ENCODE measurements at regions not wholly inside any gene's neighbourhood (a gene's known extent, or its start where the extent isn't known, plus 50 kb on each side); places are given as distances from the start of the nearest gene placed in this dataset.
A peak's percentile ranks its signal among the peaks of the same experiment; 100 is the strongest.

DNA sequence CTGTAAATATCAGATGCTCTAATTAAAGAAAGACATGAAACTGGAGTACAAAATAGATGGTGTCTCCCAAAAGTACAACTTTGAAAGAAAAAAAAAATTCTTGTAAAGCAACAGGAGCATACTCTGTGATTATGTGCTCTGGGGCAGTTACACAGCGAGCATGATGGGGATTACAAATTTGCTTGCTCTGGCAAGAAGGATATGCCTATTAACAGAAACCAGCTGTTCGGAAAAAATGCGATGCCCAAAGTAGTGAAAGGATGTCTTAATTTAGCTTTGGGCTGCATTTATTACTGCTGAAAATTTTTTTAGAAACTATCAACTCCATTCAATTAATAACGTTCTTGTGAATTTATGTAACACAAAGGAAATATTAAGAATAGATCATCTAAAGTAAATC is 256.9 kb upstream of the TPK1 start:
- H3K9me3 ChIP-seq (ENCODE audit: low read length) = no peaks in the 10 kb centered on the region
- no peaks in the 10 kb centered on the region for H3K79me2 ChIP-seq (ENCODE audit: insufficient read depth, low read depth, low read length)
- H3K4me1 ChIP-seq (ENCODE audit: insufficient read depth, low read length, poor library complexity, severe bottlenecking) = no peaks in the 10 kb centered on the region

DNA sequence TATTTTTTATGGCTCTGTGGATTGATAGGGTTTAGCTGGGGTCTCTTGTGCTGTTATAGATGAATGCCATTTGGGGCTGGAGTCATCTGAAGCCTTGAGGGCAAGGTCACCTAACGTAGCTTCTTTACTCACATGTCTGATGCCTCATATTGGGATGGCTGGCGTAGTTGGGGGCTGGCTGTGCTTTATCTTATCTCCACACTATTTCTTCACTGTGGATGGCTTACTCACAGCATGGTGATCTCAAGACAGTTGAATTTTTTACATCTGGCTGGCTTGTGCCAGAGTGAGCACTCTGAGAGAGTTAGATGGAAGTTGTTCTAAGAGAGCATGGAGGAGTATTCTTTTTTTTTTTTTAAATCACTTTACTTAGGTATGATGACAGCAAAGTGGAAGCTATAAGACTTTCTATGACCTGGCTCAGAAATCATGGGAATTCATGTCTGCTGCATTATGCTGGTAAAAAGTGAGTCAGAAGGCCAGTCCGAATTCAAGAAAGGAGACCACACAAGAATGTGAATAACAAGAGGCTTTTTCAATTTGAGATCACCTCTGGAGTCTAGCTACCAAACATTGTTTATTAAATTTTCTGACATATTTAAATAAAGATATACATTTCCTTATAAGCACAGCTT is 252.4 kb upstream of the TPK1 start:
- Histone ChIP-seq H3K79me2 (ENCODE audit: insufficient read depth, low read depth, low read length) (no peaks in the 10 kb centered on the region), H3K4me3 (ENCODE audit: low read depth, low read length, poor library complexity, severe bottlenecking) (no peak overlapping the region), H3K9me2 (ENCODE audit: insufficient read depth, low read length) (no peaks in the 10 kb centered on the region), H2AFZ (ENCODE audit: low read length) (no peak overlapping the region), H3K27ac (ENCODE audit: low read depth, low read length, poor library complexity, severe bottlenecking) (no peak overlapping the region), H3K4me2 (ENCODE audit: low read length) (no peak overlapping the region), H4K20me1 (ENCODE audit: insufficient read depth, low read length) (no peaks in the 10 kb centered on the region), H3K36me3 (ENCODE audit: insufficient read depth, low read length) (no peaks in the 10 kb centered on the region), H3K9me3 (ENCODE audit: low read length) (no peaks in the 10 kb centered on the region), H3K4me1 (ENCODE audit: insufficient read depth, low read length, poor library complexity, severe bottlenecking) (no peaks in the 10 kb centered on the region)
- CTCF ChIA-PET (ENCODE audit: unreplicated experiment) = no interaction called here
- no peak for DNase-seq (ENCODE audit: low spot score)
- BruUV-seq (replicated peaks) = no TSS peak
- intact Hi-C loops (cut with micrococcal nuclease; ENCODE audit: unreplicated experiment) = no loop called here
- POLR2A ChIA-PET = interaction anchor here (0.6 to 0.8 kb wide), 4 partner anchors 12 to 80 kb away, joined by 3 read pairs; no protein-coding TSS in a partner anchor
- TF ChIP-seq, protein P1, sequence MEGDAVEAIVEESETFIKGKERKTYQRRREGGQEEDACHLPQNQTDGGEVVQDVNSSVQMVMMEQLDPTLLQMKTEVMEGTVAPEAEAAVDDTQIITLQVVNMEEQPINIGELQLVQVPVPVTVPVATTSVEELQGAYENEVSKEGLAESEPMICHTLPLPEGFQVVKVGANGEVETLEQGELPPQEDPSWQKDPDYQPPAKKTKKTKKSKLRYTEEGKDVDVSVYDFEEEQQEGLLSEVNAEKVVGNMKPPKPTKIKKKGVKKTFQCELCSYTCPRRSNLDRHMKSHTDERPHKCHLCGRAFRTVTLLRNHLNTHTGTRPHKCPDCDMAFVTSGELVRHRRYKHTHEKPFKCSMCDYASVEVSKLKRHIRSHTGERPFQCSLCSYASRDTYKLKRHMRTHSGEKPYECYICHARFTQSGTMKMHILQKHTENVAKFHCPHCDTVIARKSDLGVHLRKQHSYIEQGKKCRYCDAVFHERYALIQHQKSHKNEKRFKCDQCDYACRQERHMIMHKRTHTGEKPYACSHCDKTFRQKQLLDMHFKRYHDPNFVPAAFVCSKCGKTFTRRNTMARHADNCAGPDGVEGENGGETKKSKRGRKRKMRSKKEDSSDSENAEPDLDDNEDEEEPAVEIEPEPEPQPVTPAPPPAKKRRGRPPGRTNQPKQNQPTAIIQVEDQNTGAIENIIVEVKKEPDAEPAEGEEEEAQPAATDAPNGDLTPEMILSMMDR (conservative IDR thresholded peaks at IDR 0.05; ENCODE audit: low read length) = no peak
- no peak for TF ChIP-seq EZH2phosphoT487 (IDR thresholded peaks at IDR 0.05; ENCODE audit: borderline replicate concordance, low read depth, low read length)

More for the DNA sequence above, 256.9 kb upstream of the TPK1 start:
- Histone ChIP-seq H3K4me3 (ENCODE audit: low read depth, low read length, poor library complexity, severe bottlenecking) (no peak overlapping the region), H2AFZ (ENCODE audit: low read length) (no peak overlapping the region), H3K9me2 (ENCODE audit: insufficient read depth, low read length) (no peaks in the 10 kb centered on the region), H3K36me3 (ENCODE audit: insufficient read depth, low read length) (no peaks in the 10 kb centered on the region), H3K4me2 (ENCODE audit: low read length) (no peak overlapping the region), H4K20me1 (ENCODE audit: insufficient read depth, low read length) (no peaks in the 10 kb centered on the region), H3K27ac (ENCODE audit: low read depth, low read length, poor library complexity, severe bottlenecking) (no peak overlapping the region)
- TF ChIP-seq, protein P1 (conservative IDR thresholded peaks at IDR 0.05; ENCODE audit: low read length) = no peak
- no peak for TF ChIP-seq EZH2phosphoT487 (IDR thresholded peaks at IDR 0.05; ENCODE audit: borderline replicate concordance, low read depth, low read length)
- intact Hi-C loops (cut with micrococcal nuclease; ENCODE audit: unreplicated experiment) = no loop called here
- no peak for DNase-seq (ENCODE audit: low spot score)
- ChIA-PET CTCF (ENCODE audit: unreplicated experiment) (no interaction called here), POLR2A (no interaction called here)
- BruUV-seq (replicated peaks) = no TSS peak

DNA sequence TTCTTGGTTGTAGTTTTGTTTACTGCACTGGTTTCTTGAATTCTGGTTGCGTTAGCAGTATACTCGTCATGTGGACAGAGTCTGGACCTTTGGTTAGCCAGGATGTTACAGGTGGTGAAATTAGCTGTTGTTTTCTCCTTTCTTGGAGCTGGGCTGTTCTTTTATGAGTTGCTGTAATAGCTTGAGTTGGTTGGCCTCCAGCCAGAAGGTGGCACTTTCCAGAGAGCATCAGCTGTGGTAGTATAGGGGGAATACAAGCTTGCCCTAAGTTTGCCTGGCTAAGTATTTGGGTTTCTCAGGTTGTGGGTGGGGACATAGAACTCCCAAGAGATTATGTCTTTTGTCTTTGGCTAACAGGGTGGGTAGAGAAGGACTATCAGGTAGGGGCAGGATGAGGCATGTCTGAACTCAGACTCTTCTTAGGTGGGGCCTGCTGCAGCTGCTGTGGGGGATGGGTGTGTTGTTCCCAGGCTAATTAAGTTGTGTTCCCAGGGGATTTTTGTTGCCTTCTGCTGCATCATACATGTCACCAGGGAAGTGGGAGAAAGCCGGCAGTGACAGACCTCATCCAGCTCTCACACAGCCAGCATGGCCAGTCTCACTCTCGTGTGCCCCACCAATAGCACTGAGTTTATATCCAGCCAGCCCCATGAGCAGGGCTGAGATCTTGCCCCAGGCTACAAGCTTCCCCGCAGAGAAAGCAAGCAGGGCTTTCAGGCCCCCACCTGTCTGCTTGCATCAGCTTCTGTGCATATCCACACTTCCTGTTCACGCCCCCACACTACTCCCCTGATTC is 246.7 kb upstream of the TPK1 start:
- Histone ChIP-seq H3K4me1 (ENCODE audit: insufficient read depth, low read length, poor library complexity, severe bottlenecking) (peaks cover 8% of the 10 kb centered on the region), H3K27ac (ENCODE audit: low read depth, low read length, poor library complexity, severe bottlenecking) (no peak overlapping the region), H3K9me3 (ENCODE audit: low read length) (no peaks in the 10 kb centered on the region), H3K36me3 (ENCODE audit: insufficient read depth, low read length) (no peaks in the 10 kb centered on the region), H4K20me1 (ENCODE audit: insufficient read depth, low read length) (no peaks in the 10 kb centered on the region), H3K79me2 (ENCODE audit: insufficient read depth, low read depth, low read length) (no peaks in the 10 kb centered on the region), H3K4me3 (ENCODE audit: low read depth, low read length, poor library complexity, severe bottlenecking) (no peak overlapping the region), H2AFZ (ENCODE audit: low read length) (peak overlapping the region; percentile 39; the same call in 1 of the 2 replicates), H3K9me2 (ENCODE audit: insufficient read depth, low read length) (no peaks in the 10 kb centered on the region), H3K4me2 (ENCODE audit: low read length) (peak overlapping the region; percentile 42; the same call in 1 of the 2 replicates)
- CTCF ChIA-PET (ENCODE audit: unreplicated experiment) = no interaction called here
- no TSS peak for BruUV-seq (replicated peaks)
- POLR2A ChIA-PET = interaction anchor here (0.6 kb wide), 2 partner anchors 255 to 406 kb away, joined by 3 to 6 read pairs; no protein-coding TSS in a partner anchor
- peak; percentile 40 for DNase-seq (ENCODE audit: low spot score)
- no peak for TF ChIP-seq EZH2phosphoT487 (IDR thresholded peaks at IDR 0.05; ENCODE audit: borderline replicate concordance, low read depth, low read length)
- TF ChIP-seq, protein P1 (conservative IDR thresholded peaks at IDR 0.05; ENCODE audit: low read length) = no peak
- intact Hi-C loops (cut with micrococcal nuclease; ENCODE audit: unreplicated experiment) = no loop called here

All from OCI-LY7 (cell line).